Hepatocyte (in vitro differentiated cells): ENCODE measurements at regions not wholly inside any gene's neighbourhood (a gene's known extent, or its start where the extent isn't known, plus 50 kb on each side); places are given as distances from the start of the nearest gene placed in this dataset.
A peak's percentile ranks its signal among the peaks of the same experiment; 100 is the strongest.

ENCODE experiments used
- DNase-seq: peaks from one replicate; pipeline ENCODE4 v3.0.0-alpha.2; 2016; ENCODE audit warnings: low spot score
- H2AFZ ChIP-seq: fragments of 200-600 bp; sonication (generic); 2 replicates; pipeline ENCODE4 v1.6.0; 2016; ENCODE audit warnings: antibody characterized with exemption, mild to moderate bottlenecking
- H3K27ac ChIP-seq: fragments of 200-600 bp; sonication (generic); 2 replicates; pipeline ENCODE4 v1.5.1; 2016; ENCODE audit warnings: mild to moderate bottlenecking
- H3K27me3 ChIP-seq: fragments of 200-600 bp; sonication (generic); 2 replicates; pipeline ENCODE4 v1.6.1; 2016
- H3K36me3 ChIP-seq: fragments of 200-600 bp; sonication (generic); replicated peaks from 2 replicates; pipeline ENCODE4 v1.5.1; 2016; ENCODE audit warnings: low read depth; ENCODE audit not compliant: insufficient read depth
- H3K4me1 ChIP-seq: fragments of 200-600 bp; sonication (generic); 2 replicates; pipeline ENCODE4 v1.5.1; 2016; ENCODE audit warnings: mild to moderate bottlenecking, moderate library complexity; ENCODE audit not compliant: insufficient read depth
- H3K4me2 ChIP-seq: fragments of 200-600 bp; sonication (generic); 2 replicates; pipeline ENCODE4 v1.6.0; 2016
- H3K4me3 ChIP-seq: fragments of 200-600 bp; sonication (generic); 2 replicates; pipeline ENCODE4 v1.5.1; 2016; ENCODE audit warnings: mild to moderate bottlenecking
- H3K79me2 ChIP-seq: fragments of 200-600 bp; sonication (generic); 2 replicates; pipeline ENCODE4 v1.6.0; 2017; ENCODE audit warnings: mild to moderate bottlenecking
- H3K9me2 ChIP-seq: fragments of 200-600 bp; sonication (generic); replicated peaks from 2 replicates; pipeline ENCODE4 v1.6.0; 2017; ENCODE audit warnings: mild to moderate bottlenecking; ENCODE audit not compliant: insufficient read depth
- H3K9me3 ChIP-seq: fragments of 200-600 bp; sonication (generic); 2 replicates; pipeline ENCODE4 v1.5.1; 2016; ENCODE audit warnings: low read depth, mild to moderate bottlenecking
- H4K20me1 ChIP-seq: fragments of 200-600 bp; sonication (generic); 2 replicates; pipeline ENCODE4 v1.6.0; 2016; ENCODE audit warnings: mild to moderate bottlenecking; ENCODE audit not compliant: insufficient read depth, poor library complexity, severe bottlenecking
- CTCF ChIP-seq: fragments of 200-600 bp; sonication (generic); IDR thresholded peaks from 2 replicates; pipeline ENCODE4 v1.5.1; 2016; ENCODE audit warnings: antibody characterized with exemption, mild to moderate bottlenecking; ENCODE audit not compliant: poor library complexity
- EZH2 ChIP-seq: fragments of 200-600 bp; sonication (generic); IDR thresholded peaks from 2 replicates; pipeline ENCODE4 v1.6.1; 2016; ENCODE audit warnings: antibody characterized with exemption, mild to moderate bottlenecking, borderline replicate concordance
- EZH2phosphoT487 ChIP-seq: fragments of 200-600 bp; sonication (generic); IDR thresholded peaks from one replicate; pipeline ENCODE4 v1.6.1; 2018; ENCODE audit warnings: antibody characterized with exemption, mild to moderate bottlenecking, low read depth, moderate library complexity; ENCODE audit not compliant: unreplicated experiment, severe bottlenecking
- WGBS: methylation state at CpG from one replicate; pipeline ENCODE4 v1.1.6; 2016; ENCODE audit warnings: low lambda C conversion rate; ENCODE audit errors: missing lambda C conversion rate; 5-methylcytosine and 5-hydroxymethylcytosine counted together

GRCh38 chr5:61817472-61818326 is 485.6 kb downstream of the ZSWIM6 start:
- 21% methylated on average over 7 of the region's 7 CpGs for WGBS
- no peaks in the 10 kb centered on the region for H3K27me3 ChIP-seq
- no peaks in the 10 kb centered on the region for H3K36me3 ChIP-seq
- no peaks in the 10 kb centered on the region for H3K9me3 ChIP-seq
- H4K20me1 ChIP-seq = no peaks in the 10 kb centered on the region
- H3K9me2 ChIP-seq = no peaks in the 10 kb centered on the region
- H3K79me2 ChIP-seq = no peaks in the 10 kb centered on the region
- H3K27ac ChIP-seq = no peak overlapping the region
- no peak overlapping the region for H3K4me3 ChIP-seq
- TF ChIP-seq CTCF (peak; percentile 78), EZH2phosphoT487 (no peak), EZH2 (no peak)
- peak overlapping the region; percentile 14 for H2AFZ ChIP-seq
- H3K4me1 ChIP-seq = peaks cover 27% of the 10 kb centered on the region
- peak overlapping the region; percentile 64 for H3K4me2 ChIP-seq
- peak; percentile 76 for DNase-seq

- Histone ChIP-seq H3K4me3 (no peak overlapping the region), H2AFZ (no peak overlapping the region), H3K9me3 (no peaks in the 10 kb centered on the region), H3K36me3 (no peaks in the 10 kb centered on the region), H3K4me2 (no peak overlapping the region), H3K27me3 (no peaks in the 10 kb centered on the region), H3K27ac (no peak overlapping the region), H3K4me1 (peaks cover 13% of the 10 kb centered on the region), H4K20me1 (no peaks in the 10 kb centered on the region), H3K79me2 (no peaks in the 10 kb centered on the region), H3K9me2 (no peaks in the 10 kb centered on the region)
- 83% methylated on average over 4 of the region's 4 CpGs for WGBS
- no peak for DNase-seq
- TF ChIP-seq CTCF = no peak
- no peak for TF ChIP-seq EZH2phosphoT487
- TF ChIP-seq EZH2 = no peak
Observed at GRCh38 chr5:61820836-61821235, 485.2 kb upstream of the KIF2A start.

GRCh38 chr5:61821561-61821960 is 484.4 kb upstream of the KIF2A start:
- Histone ChIP-seq H3K4me3 (no peak overlapping the region), H2AFZ (no peak overlapping the region), H4K20me1 (no peaks in the 10 kb centered on the region), H3K27ac (no peak overlapping the region), H3K9me2 (no peaks in the 10 kb centered on the region), H3K4me1 (peaks cover 10% of the 10 kb centered on the region), H3K9me3 (no peaks in the 10 kb centered on the region), H3K79me2 (no peaks in the 10 kb centered on the region), H3K4me2 (no peak overlapping the region), H3K27me3 (no peaks in the 10 kb centered on the region), H3K36me3 (no peaks in the 10 kb centered on the region)
- TF ChIP-seq CTCF (no peak), EZH2phosphoT487 (no peak), EZH2 (no peak)
- 98% methylated on average over 2 of the region's 2 CpGs for WGBS
- DNase-seq = no peak
